GM12873 (cell line): ENCODE measurements at regions not wholly inside any gene's neighbourhood (a gene's known extent, or its start where the extent isn't known, plus 50 kb on each side); places are given as distances from the start of the nearest gene placed in this dataset.

Experiments
- CTCF ChIP-seq: IDR thresholded peaks from 2 replicates; pipeline ENCODE4 v1.5.1; 2012; ENCODE audit warnings: low read depth, mild to moderate bottlenecking, moderate library complexity, low read length, control low read depth; ENCODE audit not compliant: insufficient read depth; ENCODE audit errors: missing control alignments

GRCh38 chr1:55329091-55329490 is 113.9 kb upstream of the USP24 start:
- TF ChIP-seq CTCF, result no peak

- no peak for TF ChIP-seq CTCF
Measured at GRCh38 chr1:55326496-55327243, 111.5 kb upstream of the USP24 start.

- TF ChIP-seq CTCF, result no peak
Measured at GRCh38 chr1:55323760-55324159, 108.6 kb upstream of the USP24 start.

- no peak for TF ChIP-seq CTCF
Measured at GRCh38 chr1:55322842-55323241, 107.7 kb upstream of the USP24 start.

- TF ChIP-seq CTCF, result no peak
Measured at GRCh38 chr1:55321942-55322341, 106.8 kb upstream of the USP24 start.

GRCh38 chr1:55320891-55321290 is 105.7 kb upstream of the USP24 start:
- TF ChIP-seq CTCF, result no peak

GRCh38 chr1:55318116-55318817 is 103.1 kb upstream of the USP24 start:
- no peak for TF ChIP-seq CTCF
